DND-41 (cell line): ENCODE measurements at regions not wholly inside any gene's neighbourhood (a gene's known extent, or its start where the extent isn't known, plus 50 kb on each side); places are given as distances from the start of the nearest gene placed in this dataset.
"Not testable (repeated sequence)": the region's sequence is repeated elsewhere in the genome, so short reads cannot be mapped to it uniquely, and the experiment has no call there.

ENCODE experiments used
- ATAC-seq: fragments of 200-7000 bp; cut with Tn5 transposase; 3 replicates; pipeline ENCODE4 v1.9.1; 2021; ENCODE audit warnings: low read depth; ENCODE audit not compliant: insufficient read depth
- DNase-seq: peaks from one replicate; pipeline ENCODE4 v3.0.0-alpha.2; 2020
- H2AFZ ChIP-seq: 2 replicates; pipeline ENCODE4 v1.6.0; 2012; ENCODE audit warnings: low read depth, low read length
- H3K27ac ChIP-seq: 2 replicates; pipeline ENCODE4 v1.5.1; 2012; ENCODE audit warnings: low read length, inconsistent platforms
- H3K27me3 ChIP-seq: fragments of 200-600 bp; sonication (generic); 2 replicates; pipeline ENCODE4 v1.6.0; 2012; ENCODE audit warnings: low read length, mild to moderate bottlenecking, inconsistent platforms; ENCODE audit not compliant: insufficient read depth, poor library complexity
- H3K36me3 ChIP-seq: 2 replicates; pipeline ENCODE4 v1.5.1; 2012; ENCODE audit warnings: low read length, inconsistent platforms; ENCODE audit not compliant: insufficient read depth
- H3K4me1 ChIP-seq: 2 replicates; pipeline ENCODE4 v1.5.1; 2012; ENCODE audit warnings: mild to moderate bottlenecking, low read length; ENCODE audit not compliant: insufficient read depth
- H3K4me2 ChIP-seq: 2 replicates; pipeline ENCODE4 v1.6.0; 2012; ENCODE audit warnings: mild to moderate bottlenecking, moderate library complexity, low read length, inconsistent platforms; ENCODE audit not compliant: insufficient read depth
- H3K4me3 ChIP-seq, 2 experiments: fragments of 200-600 bp in 1 of 2; shearing (Covaris generic) in 1 of 2; 2 replicates each; pipeline ENCODE4 v1.5.1; 2012 to 2016; ENCODE audit warnings: inconsistent platforms in 2 of 2, low read length in 2 of 2, mild to moderate bottlenecking in 2 of 2, low read depth in 1 of 2, moderate library complexity in 1 of 2
- H3K79me2 ChIP-seq: 2 replicates; pipeline ENCODE4 v1.6.0; 2012; ENCODE audit warnings: low read length, inconsistent platforms; ENCODE audit not compliant: insufficient read depth
- H3K9ac ChIP-seq: 2 replicates; pipeline ENCODE4 v1.6.0; 2012; ENCODE audit warnings: low read depth, mild to moderate bottlenecking, inconsistent platforms, low read length, moderate library complexity
- H3K9me3 ChIP-seq: 2 replicates; pipeline ENCODE4 v1.5.1; 2012; ENCODE audit warnings: low read length, moderate library complexity, mild to moderate bottlenecking, inconsistent platforms; ENCODE audit not compliant: insufficient read depth, severe bottlenecking
- H4K20me1 ChIP-seq: 2 replicates; pipeline ENCODE4 v1.6.0; 2012; ENCODE audit warnings: low read length; ENCODE audit not compliant: insufficient read depth
- CTCF ChIP-seq: IDR thresholded peaks from 2 replicates; pipeline ENCODE4 v1.5.1; 2012; ENCODE audit warnings: borderline replicate concordance, low read length, moderate library complexity, mild to moderate bottlenecking; ENCODE audit not compliant: poor library complexity, severe bottlenecking; ENCODE audit errors: extremely low read depth

GRCh38 chr12:9543341-9543740 is 64.4 kb downstream of the KLRB1 start:
- not testable (repeated sequence) for H2AFZ ChIP-seq, ATAC-seq, H4K20me1 ChIP-seq, H3K27ac ChIP-seq, H3K9ac ChIP-seq, H3K9me3 ChIP-seq, H3K79me2 ChIP-seq, H3K36me3 ChIP-seq, H3K4me1 ChIP-seq, H3K27me3 ChIP-seq, H3K4me3 ChIP-seq, H3K4me2 ChIP-seq, DNase-seq

- not testable (repeated sequence) for H3K79me2 ChIP-seq, H3K9ac ChIP-seq, H3K4me3 ChIP-seq, H2AFZ ChIP-seq, H3K4me2 ChIP-seq, H4K20me1 ChIP-seq, H3K27me3 ChIP-seq, H3K4me1 ChIP-seq, H3K27ac ChIP-seq, H3K9me3 ChIP-seq, DNase-seq, H3K36me3 ChIP-seq, ATAC-seq
Measured at GRCh38 chr12:9542827-9543226, 64.9 kb downstream of the KLRB1 start.

- H3K4me1 ChIP-seq, ATAC-seq, H3K9ac ChIP-seq, H3K9me3 ChIP-seq, H3K27me3 ChIP-seq, DNase-seq, H3K36me3 ChIP-seq, H3K79me2 ChIP-seq, H4K20me1 ChIP-seq, H2AFZ ChIP-seq, H3K27ac ChIP-seq, H3K4me2 ChIP-seq, H3K4me3 ChIP-seq: not testable (repeated sequence)
Measured at GRCh38 chr12:9515925-9516324, 91.8 kb downstream of the KLRB1 start.

GRCh38 chr12:9512695-9513094 is 95.0 kb downstream of the KLRB1 start:
- not testable (repeated sequence) for H4K20me1 ChIP-seq, H3K9ac ChIP-seq, H3K9me3 ChIP-seq, H3K79me2 ChIP-seq, H3K4me3 ChIP-seq, H2AFZ ChIP-seq, H3K27ac ChIP-seq, H3K4me1 ChIP-seq, H3K27me3 ChIP-seq, H3K36me3 ChIP-seq, H3K4me2 ChIP-seq, DNase-seq
- ATAC-seq: peak; percentile 52; the same call in 1 of the 3 replicates
- TF ChIP-seq CTCF: peak; percentile 30

GRCh38 chr12:9510392-9511011 is 97.2 kb downstream of the KLRB1 start:
- H3K4me3 ChIP-seq, H3K79me2 ChIP-seq, H4K20me1 ChIP-seq, H3K4me1 ChIP-seq, H3K27me3 ChIP-seq, H3K36me3 ChIP-seq, H2AFZ ChIP-seq, H3K4me2 ChIP-seq, H3K9me3 ChIP-seq, H3K9ac ChIP-seq, H3K27ac ChIP-seq, ATAC-seq, DNase-seq: not testable (repeated sequence)
